Endodermal cell (in vitro differentiated cells): ENCODE measurements at regions not wholly inside any gene's neighbourhood (a gene's known extent, or its start where the extent isn't known, plus 50 kb on each side); places are given as distances from the start of the nearest gene placed in this dataset.

Experiments used
- DNase-seq: peaks from one replicate; pipeline ENCODE4 v3.0.0-alpha.2; 2017
- H3K27ac ChIP-seq: 2 replicates; pipeline ENCODE4 v1.5.1; 2013; ENCODE audit warnings: mild to moderate bottlenecking, low read depth, low read length, moderate library complexity
- H3K27me3 ChIP-seq: 2 replicates; pipeline ENCODE4 v1.6.1; 2013; ENCODE audit warnings: mild to moderate bottlenecking, low read length, moderate library complexity; ENCODE audit not compliant: insufficient read depth, control insufficient read depth, poor library complexity, severe bottlenecking
- H3K36me3 ChIP-seq: 2 replicates; pipeline ENCODE4 v1.7.0; 2013; ENCODE audit warnings: mild to moderate bottlenecking, low read length, moderate library complexity; ENCODE audit not compliant: control insufficient read depth, insufficient read depth
- H3K4me1 ChIP-seq: one replicate; pipeline ENCODE4 v1.7.0; 2013; ENCODE audit warnings: low read length; ENCODE audit not compliant: control insufficient read depth, insufficient read depth
- H3K4me3 ChIP-seq: 2 replicates; pipeline ENCODE4 v1.5.1; 2013; ENCODE audit warnings: mild to moderate bottlenecking, low read length, moderate library complexity
- H3K9ac ChIP-seq: 2 replicates; pipeline ENCODE4 v1.6.1; 2013; ENCODE audit warnings: mild to moderate bottlenecking, low read length, moderate library complexity; ENCODE audit not compliant: poor library complexity, severe bottlenecking; ENCODE audit errors: extremely low read depth
- H3K9me3 ChIP-seq: 2 replicates; pipeline ENCODE4 v1.6.1; 2013; ENCODE audit warnings: mild to moderate bottlenecking, low read length, moderate library complexity; ENCODE audit not compliant: control insufficient read depth
- H3K27ac Mint-ChIP-seq: 2 replicates; pipeline ENCODE4 v1.8.0; 2020; ENCODE audit warnings: mixed read lengths
- H3K27me3 Mint-ChIP-seq: 2 replicates; pipeline ENCODE4 v1.8.0; 2021; ENCODE audit warnings: mild to moderate bottlenecking, mixed read lengths; ENCODE audit not compliant: insufficient read depth
- H3K36me3 Mint-ChIP-seq: 2 replicates; pipeline ENCODE4 v1.8.0; 2020; ENCODE audit warnings: low read depth, mixed read lengths
- H3K4me1 Mint-ChIP-seq: 2 replicates; pipeline ENCODE4 v1.8.0; 2020; ENCODE audit warnings: mixed read lengths
- H3K4me3 Mint-ChIP-seq: 2 replicates; pipeline ENCODE4 v1.8.0; 2020; ENCODE audit warnings: mild to moderate bottlenecking, moderate library complexity, mixed read lengths
- H3K9me3 Mint-ChIP-seq: 2 replicates; pipeline ENCODE4 v1.8.0; 2020; ENCODE audit warnings: mild to moderate bottlenecking, mixed read lengths
- WGBS, 2 experiments: methylation state at CpG; one replicate each; pipeline versions ENCODE4 v1.1.5 to v1.1.7; 2013; ENCODE audit warnings: missing lambda C conversion rate in 2 of 2, mixed read lengths in 1 of 2; ENCODE audit not compliant: insufficient coverage in 1 of 2, insufficient read length in 1 of 2; 5-methylcytosine and 5-hydroxymethylcytosine counted together
- TF ChIP-seq, protein P1 (sequence below): fragments of 200-600 bp; sonication (generic); conservative IDR thresholded peaks from 2 replicates; pipeline ENCODE4 v1.5.0; 2021; ENCODE audit warnings: antibody characterized with exemption, mild to moderate bottlenecking

DNA sequence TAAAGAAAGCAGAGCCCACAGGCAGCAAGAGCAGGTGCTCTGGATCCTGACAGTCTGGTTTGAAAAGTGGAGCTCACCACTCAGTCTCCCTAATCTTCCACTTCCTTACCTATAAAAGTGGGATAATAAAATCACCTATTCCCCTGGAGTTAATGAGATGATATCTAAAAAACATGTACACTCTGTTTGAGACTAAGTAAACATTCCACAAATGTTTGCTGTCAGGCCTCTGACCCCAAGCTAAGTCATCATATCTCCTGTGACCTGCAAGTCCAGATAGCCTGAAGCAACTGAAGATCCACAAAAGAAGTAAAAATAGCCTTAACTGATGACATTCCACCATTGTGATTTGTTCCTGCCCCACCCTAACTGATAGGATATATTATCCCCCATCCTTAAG lies 1324.5 kb downstream of the XPNPEP1 start:
- TF ChIP-seq, protein P1, sequence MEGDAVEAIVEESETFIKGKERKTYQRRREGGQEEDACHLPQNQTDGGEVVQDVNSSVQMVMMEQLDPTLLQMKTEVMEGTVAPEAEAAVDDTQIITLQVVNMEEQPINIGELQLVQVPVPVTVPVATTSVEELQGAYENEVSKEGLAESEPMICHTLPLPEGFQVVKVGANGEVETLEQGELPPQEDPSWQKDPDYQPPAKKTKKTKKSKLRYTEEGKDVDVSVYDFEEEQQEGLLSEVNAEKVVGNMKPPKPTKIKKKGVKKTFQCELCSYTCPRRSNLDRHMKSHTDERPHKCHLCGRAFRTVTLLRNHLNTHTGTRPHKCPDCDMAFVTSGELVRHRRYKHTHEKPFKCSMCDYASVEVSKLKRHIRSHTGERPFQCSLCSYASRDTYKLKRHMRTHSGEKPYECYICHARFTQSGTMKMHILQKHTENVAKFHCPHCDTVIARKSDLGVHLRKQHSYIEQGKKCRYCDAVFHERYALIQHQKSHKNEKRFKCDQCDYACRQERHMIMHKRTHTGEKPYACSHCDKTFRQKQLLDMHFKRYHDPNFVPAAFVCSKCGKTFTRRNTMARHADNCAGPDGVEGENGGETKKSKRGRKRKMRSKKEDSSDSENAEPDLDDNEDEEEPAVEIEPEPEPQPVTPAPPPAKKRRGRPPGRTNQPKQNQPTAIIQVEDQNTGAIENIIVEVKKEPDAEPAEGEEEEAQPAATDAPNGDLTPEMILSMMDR, result no peak
- no peak for DNase-seq
- no peak overlapping the region for H3K4me3 ChIP-seq
- no peaks in the 10 kb centered on the region for H3K9me3 ChIP-seq
- H3K27ac ChIP-seq, result no peak overlapping the region
- Mint-ChIP-seq H3K4me3 (peak overlapping the region; percentile 21), H3K9me3 (no peaks in the 10 kb centered on the region), H3K27me3 (peaks cover 70% of the 10 kb centered on the region), H3K27ac (no peak overlapping the region), H3K4me1 (peaks cover 34% of the 10 kb centered on the region), H3K36me3 (no peaks in the 10 kb centered on the region)
- no peaks in the 10 kb centered on the region for H3K4me1 ChIP-seq
- H3K9ac ChIP-seq, result no peak overlapping the region
- H3K36me3 ChIP-seq, result no peaks in the 10 kb centered on the region
- H3K27me3 ChIP-seq, result no peaks in the 10 kb centered on the region

DNA sequence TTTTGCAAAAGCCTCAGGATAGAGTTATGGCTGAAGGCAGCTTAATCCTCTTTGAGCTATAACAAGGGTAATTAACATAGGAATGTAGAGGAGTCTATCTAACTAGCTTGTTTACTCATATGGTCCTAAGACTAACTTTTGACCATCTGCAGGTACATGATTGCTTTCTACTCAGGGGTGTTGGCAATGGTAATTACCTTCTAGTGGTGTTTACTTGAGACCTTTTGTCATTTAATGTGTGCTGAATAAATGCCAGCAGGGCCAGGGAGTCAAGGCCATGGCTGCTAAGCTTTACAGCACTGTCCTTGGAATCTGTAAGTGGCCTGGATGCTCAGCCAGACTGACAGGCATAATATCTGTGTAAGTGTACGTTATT lies 1325.0 kb downstream of the XPNPEP1 start:
- TF ChIP-seq, protein P1, result no peak
- H3K4me3 Mint-ChIP-seq, result no peak overlapping the region

DNA sequence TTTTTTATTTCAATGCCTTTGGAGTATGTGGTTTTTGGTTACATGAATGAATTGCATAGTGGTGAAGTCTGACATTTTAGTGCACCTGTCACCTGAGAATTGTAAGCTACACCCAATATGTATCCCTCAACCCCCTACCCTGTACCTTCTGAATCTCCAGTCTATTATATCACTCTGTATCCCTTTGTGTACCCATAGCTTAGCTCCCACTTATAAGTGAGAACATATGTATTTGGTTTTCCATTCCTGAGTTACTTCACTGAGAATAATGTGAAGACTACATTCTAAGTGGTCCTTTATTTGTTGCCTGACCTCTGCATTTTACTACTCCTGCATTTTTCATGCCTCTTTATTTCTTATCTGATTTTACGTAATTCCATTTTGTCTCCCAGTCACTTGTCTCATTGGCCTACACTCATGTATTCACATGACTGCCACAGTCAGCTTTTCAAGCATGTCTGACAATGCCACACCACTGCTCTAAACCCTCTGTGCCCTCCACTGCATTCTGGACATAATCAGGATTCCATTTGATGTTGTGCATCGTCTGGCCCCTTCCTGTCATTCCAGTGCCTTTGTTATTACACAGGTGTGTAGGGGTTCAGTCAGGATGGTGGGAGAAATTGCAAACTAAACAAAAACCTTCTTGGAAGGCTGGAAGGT lies 1325.5 kb downstream of the XPNPEP1 start:
- TF ChIP-seq, protein P1, result no peak
- H3K4me3 ChIP-seq, result no peak overlapping the region
- 50 to 61% methylated on average over 2 of the region's 2 CpGs for WGBS, 2 experiments
- H3K27ac ChIP-seq, result no peak overlapping the region
- Mint-ChIP-seq H3K36me3 (no peaks in the 10 kb centered on the region), H3K4me1 (peaks cover 36% of the 10 kb centered on the region), H3K27ac (no peak overlapping the region), H3K27me3 (peaks cover 68% of the 10 kb centered on the region), H3K9me3 (no peaks in the 10 kb centered on the region), H3K4me3 (no peak overlapping the region)
- peak; percentile 49 for DNase-seq
- no peak overlapping the region for H3K9ac ChIP-seq
- H3K9me3 ChIP-seq, result no peaks in the 10 kb centered on the region
- no peaks in the 10 kb centered on the region for H3K36me3 ChIP-seq
- no peaks in the 10 kb centered on the region for H3K27me3 ChIP-seq
- no peaks in the 10 kb centered on the region for H3K4me1 ChIP-seq

More for the DNA sequence above, 1325.0 kb downstream of the XPNPEP1 start:
- Mint-ChIP-seq H3K4me1 (peaks cover 34% of the 10 kb centered on the region), H3K27me3 (peaks cover 68% of the 10 kb centered on the region), H3K36me3 (no peaks in the 10 kb centered on the region), H3K27ac (no peak overlapping the region), H3K9me3 (no peaks in the 10 kb centered on the region)
- 40 to 56% methylated on average over 1 of the region's 1 CpG for WGBS, 2 experiments
- H3K9me3 ChIP-seq, result no peaks in the 10 kb centered on the region
- H3K9ac ChIP-seq, result no peak overlapping the region
- no peaks in the 10 kb centered on the region for H3K27me3 ChIP-seq
- no peaks in the 10 kb centered on the region for H3K36me3 ChIP-seq
- no peaks in the 10 kb centered on the region for H3K4me1 ChIP-seq
- H3K27ac ChIP-seq, result no peak overlapping the region
- peak; percentile 73 for DNase-seq
- H3K4me3 ChIP-seq, result no peak overlapping the region
